ENCODE measurements at regions not wholly inside any gene's neighbourhood (a gene's known extent, or its start where the extent isn't known, plus 50 kb on each side); places are given as distances from the start of the nearest gene placed in this dataset.
A peak's percentile ranks its signal among the peaks of the same experiment; 100 is the strongest.

GRCh38 chr2:149921911-149922616 is 334.5 kb upstream of the MMADHC start:
- no peak for DNase-seq (ENCODE audit: low read depth)
- no peak overlapping the region for H3K4me3 ChIP-seq (ENCODE audit: low read length)
- no peak for TF ChIP-seq CTCF (conservative IDR thresholded peaks at IDR 0.05; ENCODE audit: low read length)

DNA sequence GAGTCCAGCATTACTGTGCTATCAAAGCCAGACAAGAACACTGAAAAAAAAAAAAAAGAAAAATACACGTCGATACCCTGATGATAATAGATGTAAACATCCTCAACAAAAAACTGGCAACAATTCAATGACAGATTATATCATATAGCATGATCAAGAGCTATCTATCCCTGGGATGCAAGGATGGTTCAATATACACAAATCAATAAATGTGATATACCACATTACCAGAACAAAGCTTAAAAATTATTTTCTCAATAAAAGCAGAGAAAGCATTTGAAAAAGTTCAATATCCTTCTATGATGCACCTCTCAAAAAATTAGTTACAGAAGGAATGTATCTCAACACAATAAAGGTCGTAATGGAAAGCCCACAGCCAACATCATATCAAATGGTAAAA is 332.8 kb upstream of the MMADHC start:
- no peak for TF ChIP-seq CTCF (conservative IDR thresholded peaks at IDR 0.05; ENCODE audit: low read length)
- no peak overlapping the region for H3K4me3 ChIP-seq (ENCODE audit: low read length)
- DNase-seq (ENCODE audit: low read depth), result no peak

GRCh38 chr2:149915151-149915550 is 327.6 kb upstream of the MMADHC start:
- DNase-seq (ENCODE audit: low read depth), result no peak
- no peak for TF ChIP-seq CTCF (conservative IDR thresholded peaks at IDR 0.05; ENCODE audit: low read length)
- H3K4me3 ChIP-seq (ENCODE audit: low read length), result no peak overlapping the region

- no peak for DNase-seq (ENCODE audit: low read depth)
- no peak overlapping the region for H3K4me3 ChIP-seq (ENCODE audit: low read length)
Measured at GRCh38 chr2:149908726-149909683, 321.4 kb upstream of the MMADHC start.

DNA sequence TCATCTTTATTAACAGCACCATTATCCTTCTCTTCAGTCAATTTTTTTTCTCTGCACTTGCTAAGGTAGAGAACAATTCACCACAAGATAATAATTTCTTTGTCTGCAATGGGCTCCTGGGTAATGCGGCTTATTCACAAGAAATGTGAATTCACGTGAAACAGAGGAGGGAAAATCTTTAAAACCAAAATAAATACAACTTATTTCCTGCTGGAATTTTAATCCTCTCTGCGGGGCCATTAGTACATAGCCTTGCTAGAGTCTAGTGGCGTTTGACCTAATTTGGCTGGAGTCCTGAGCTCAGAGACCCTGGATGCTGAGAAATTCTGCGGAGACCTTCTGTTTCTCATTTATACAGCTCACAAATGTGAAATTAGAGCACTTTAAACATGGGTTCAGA is 319.3 kb upstream of the MMADHC start:
- H3K4me3 ChIP-seq (ENCODE audit: low read length), result no peak overlapping the region
- TF ChIP-seq CTCF (conservative IDR thresholded peaks at IDR 0.05; ENCODE audit: low read length), result no peak
- no peak for DNase-seq (ENCODE audit: low read depth)

More at GRCh38 chr2:149908726-149909683, 321.4 kb upstream of the MMADHC start:
- TF ChIP-seq CTCF (conservative IDR thresholded peaks at IDR 0.05; ENCODE audit: low read length), result no peak

- TF ChIP-seq CTCF (conservative IDR thresholded peaks at IDR 0.05; ENCODE audit: low read length), result no peak
- H3K4me3 ChIP-seq (ENCODE audit: low read length), result no peak overlapping the region
Measured at GRCh38 chr2:149904352-149905175, 317.0 kb upstream of the MMADHC start.

More at GRCh38 chr2:149904352-149905175, 317.0 kb upstream of the MMADHC start:
- DNase-seq (ENCODE audit: low read depth), result peak; percentile 12

All from AG10803 (cell line).